ENCODE measurements at regions not wholly inside any gene's neighbourhood (a gene's known extent, or its start where the extent isn't known, plus 50 kb on each side); places are given as distances from the start of the nearest gene placed in this dataset.

DNA sequence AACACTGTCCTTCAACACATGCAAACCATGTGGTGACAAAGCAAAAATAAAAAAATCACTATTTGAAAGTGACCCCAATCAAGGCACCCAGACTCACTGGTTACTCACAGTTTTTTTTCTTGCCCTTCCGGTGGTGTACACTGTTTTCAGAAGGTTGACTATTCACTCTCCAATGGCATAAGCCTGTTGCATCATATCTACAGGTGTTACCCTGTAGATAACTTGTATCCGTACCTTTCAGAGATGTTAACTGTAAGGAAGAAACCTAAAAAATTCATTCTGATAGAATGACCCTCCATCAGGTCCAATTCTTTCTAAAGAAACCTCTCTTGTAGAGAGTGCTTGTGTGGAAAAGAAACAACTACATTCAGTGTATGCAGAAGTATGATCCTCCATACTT is 193.6 kb upstream of the RASA1 start:
- no peak for TF ChIP-seq POLR2A (IDR thresholded peaks at IDR 0.05)
- no peak for TF ChIP-seq CTCF (IDR thresholded peaks at IDR 0.05)
